H7 (cell line): ENCODE measurements at regions not wholly inside any gene's neighbourhood (a gene's known extent, or its start where the extent isn't known, plus 50 kb on each side); places are given as distances from the start of the nearest gene placed in this dataset.
"Not testable (repeated sequence)": the region's sequence is repeated elsewhere in the genome, so short reads cannot be mapped to it uniquely, and the experiment has no call there.

Experiments
- DNase-seq: peaks from one replicate; pipeline ENCODE4 v3.0.0; 2012
- H3K27me3 ChIP-seq: 2 replicates; pipeline ENCODE4 v1.6.0; 2011; ENCODE audit warnings: mild to moderate bottlenecking, low read length; ENCODE audit not compliant: control insufficient read depth, insufficient read depth
- H3K36me3 ChIP-seq: replicated peaks from 2 replicates; pipeline ENCODE4 v1.5.1; 2011; ENCODE audit warnings: low read length; ENCODE audit not compliant: control insufficient read depth, insufficient read depth
- H3K4me3 ChIP-seq: 2 replicates; pipeline ENCODE4 v1.5.1; 2011; ENCODE audit warnings: low read depth, mild to moderate bottlenecking, control low read depth, low read length, moderate library complexity; ENCODE audit not compliant: insufficient read depth

DNA sequence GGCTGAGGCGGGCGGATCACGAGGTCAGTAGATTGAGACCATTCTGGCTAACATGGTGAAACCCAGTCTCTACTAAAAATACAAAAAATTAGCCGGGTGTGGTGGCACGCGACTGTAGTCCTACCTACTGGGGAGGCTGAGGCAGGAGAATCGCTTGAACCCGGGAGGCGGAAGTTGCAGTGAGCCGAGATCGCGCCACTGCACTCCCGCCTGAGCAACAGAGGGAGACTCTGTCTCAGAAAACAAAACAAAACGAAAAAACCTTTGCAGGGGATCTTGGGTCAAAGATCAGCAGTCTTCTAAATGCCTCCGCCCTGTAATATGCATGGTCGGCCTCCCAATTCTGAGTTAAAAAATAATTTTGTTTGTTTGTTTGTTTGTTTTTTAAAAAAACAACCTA lies 340.9 kb upstream of the PRKCQ start:
- not testable (repeated sequence) for DNase-seq, H3K36me3 ChIP-seq

DNA sequence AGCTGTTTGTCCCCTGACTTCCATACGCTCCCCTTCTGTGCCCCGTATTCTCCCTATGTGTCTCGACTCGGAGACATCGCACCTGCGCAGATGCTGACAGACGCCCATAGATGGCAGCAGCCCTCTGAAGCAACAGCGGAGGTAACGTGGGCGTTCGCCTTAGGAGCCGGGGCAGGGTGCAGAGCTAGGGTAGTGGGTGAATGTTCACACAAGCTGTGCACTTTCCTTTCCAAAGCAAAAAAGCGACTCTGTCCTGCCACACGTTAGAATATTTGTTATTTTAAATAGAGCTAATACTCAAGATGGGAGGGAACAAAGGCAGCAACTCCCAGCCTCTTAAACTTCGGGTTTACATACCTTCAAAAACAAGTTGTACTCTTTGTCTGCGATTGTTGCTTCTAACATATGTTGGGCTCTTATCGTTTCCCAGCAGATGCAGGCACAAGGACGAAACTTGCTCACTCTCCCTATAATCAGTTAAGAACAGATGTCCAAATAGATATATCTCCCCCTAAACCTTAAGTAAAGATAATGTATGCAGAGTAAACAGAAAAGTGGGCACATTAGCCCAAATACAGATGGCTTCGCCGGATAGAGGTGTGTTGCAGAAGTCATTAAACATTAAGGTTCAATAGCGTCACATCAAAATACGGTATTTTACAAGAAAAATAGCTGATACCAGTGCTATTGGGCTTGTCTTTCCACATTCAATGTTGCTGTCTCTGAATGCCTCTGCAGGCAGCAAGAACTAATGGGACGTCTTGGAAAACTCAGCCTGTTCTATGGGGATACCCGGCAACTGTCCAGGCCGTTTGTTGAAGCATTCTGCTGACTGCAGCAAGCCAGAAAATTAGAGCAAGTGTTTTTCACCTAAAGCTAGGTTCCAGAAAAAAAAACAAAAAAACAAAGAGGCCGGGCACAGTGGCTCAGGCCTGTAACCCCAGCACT lies 340.3 kb upstream of the PRKCQ start:
- DNase-seq: peak; percentile 62
- Histone ChIP-seq H3K27me3 (no peaks in the 10 kb centered on the region), H3K36me3 (no peaks in the 10 kb centered on the region), H3K4me3 (no peak overlapping the region)

More for the DNA sequence above, 340.9 kb upstream of the PRKCQ start:
- H3K4me3 ChIP-seq, H3K27me3 ChIP-seq: not testable (repeated sequence)

DNA sequence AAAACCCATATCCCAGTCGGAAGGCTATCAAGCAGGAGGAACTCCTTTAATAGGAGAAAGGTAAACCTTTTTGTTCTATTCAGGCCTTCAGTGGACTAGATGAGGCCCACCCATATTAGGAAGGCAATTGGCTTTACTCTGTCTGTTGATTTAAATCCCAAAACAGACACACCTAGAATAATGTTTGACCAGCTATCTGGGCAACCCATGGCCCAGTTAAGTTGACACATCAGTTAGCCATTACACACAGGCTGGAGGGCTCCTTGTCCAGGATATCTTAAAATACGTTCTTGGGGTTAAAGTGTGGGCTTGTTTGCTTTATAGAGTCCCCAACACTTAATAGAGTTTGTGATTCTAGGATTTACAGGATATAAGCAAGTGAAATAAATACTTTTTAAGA lies 339.0 kb upstream of the PRKCQ start:
- no peaks in the 10 kb centered on the region for H3K27me3 ChIP-seq
- no peaks in the 10 kb centered on the region for H3K36me3 ChIP-seq
- no peak for DNase-seq
- no peak overlapping the region for H3K4me3 ChIP-seq

DNA sequence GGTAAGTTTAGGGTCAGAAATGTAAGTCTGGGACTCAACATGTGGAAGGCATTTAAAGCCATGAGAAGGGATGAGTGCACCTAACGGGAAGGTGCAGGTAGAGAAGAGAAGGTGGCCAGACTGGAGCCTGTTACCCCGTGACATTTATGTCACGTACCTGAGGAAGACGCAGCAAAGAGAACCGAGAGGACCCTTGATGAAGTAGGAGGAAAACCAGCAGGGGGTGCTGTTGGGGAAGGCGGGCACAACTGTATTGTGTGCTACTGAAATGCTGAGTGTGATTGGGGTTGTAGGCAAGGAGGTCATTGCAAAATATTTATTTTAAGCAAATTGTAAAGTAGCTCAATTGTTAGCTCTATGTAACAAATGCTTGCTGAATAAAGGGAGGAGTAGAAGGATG lies 338.2 kb upstream of the PRKCQ start:
- no peaks in the 10 kb centered on the region for H3K36me3 ChIP-seq
- no peaks in the 10 kb centered on the region for H3K27me3 ChIP-seq
- DNase-seq: peak; percentile 22
- H3K4me3 ChIP-seq: no peak overlapping the region

DNA sequence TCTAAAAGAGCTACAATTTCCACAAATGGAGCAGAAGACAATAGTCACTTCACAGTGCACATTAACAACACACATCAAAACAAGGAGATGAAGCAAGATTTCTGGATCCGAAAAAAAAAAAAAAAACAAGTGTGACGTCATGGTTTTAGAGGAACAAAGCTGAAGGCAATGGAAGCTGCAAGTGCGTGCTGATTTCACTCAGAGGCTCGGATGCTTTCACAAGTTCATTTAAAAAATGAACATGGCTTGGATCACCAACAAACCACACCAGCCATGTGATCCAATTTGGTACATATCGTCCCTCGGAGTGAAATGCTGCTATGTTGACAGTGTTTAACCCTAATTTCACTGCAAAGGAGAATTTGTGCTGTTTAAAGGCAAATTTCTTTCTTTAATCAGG lies 337.0 kb upstream of the PRKCQ start:
- DNase-seq: no peak
- Histone ChIP-seq H3K27me3 (no peaks in the 10 kb centered on the region), H3K4me3 (no peak overlapping the region), H3K36me3 (no peaks in the 10 kb centered on the region)

DNA sequence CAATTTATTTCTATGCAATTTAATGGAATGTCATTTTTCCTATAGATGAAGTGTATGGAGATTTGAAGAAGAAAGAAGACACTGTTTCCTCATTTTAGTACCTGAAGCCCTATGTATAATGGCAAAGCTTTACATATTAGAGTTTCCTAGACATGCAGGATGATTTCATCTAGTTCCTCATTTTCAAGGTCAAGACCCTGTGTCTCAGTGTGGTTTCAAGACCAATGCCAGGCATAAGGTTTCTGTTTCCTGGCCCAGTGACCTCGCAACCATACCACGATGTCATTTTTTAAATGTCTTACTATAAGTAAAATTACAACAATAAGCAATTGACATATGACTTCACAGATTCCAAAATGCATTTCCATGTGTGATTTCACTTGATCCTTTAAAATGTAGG lies 336.5 kb upstream of the PRKCQ start:
- no peak for DNase-seq
- no peaks in the 10 kb centered on the region for H3K36me3 ChIP-seq
- H3K27me3 ChIP-seq: no peaks in the 10 kb centered on the region
- no peak overlapping the region for H3K4me3 ChIP-seq

DNA sequence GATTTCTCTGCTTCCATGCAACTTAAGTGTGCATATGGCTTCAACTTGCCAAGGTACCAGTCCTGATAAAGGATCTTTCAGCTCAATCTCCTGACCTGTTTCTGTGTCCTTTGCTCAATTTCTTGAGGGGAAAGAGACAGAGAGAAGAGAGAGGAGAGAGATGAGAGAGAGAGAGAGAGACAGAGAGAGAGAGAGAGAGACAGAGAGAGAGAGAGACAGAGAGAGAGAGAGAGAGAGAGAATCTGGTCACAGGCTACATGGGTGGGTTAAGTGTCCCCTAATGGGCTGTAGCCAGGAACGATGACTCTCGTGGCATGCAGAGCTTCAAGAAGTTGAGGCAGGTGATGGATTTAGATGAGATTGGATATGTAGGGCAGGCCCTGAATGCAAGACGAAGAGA lies 335.2 kb upstream of the PRKCQ start:
- no peak for DNase-seq
- Histone ChIP-seq H3K27me3 (no peaks in the 10 kb centered on the region), H3K4me3 (no peak overlapping the region), H3K36me3 (no peaks in the 10 kb centered on the region)

DNA sequence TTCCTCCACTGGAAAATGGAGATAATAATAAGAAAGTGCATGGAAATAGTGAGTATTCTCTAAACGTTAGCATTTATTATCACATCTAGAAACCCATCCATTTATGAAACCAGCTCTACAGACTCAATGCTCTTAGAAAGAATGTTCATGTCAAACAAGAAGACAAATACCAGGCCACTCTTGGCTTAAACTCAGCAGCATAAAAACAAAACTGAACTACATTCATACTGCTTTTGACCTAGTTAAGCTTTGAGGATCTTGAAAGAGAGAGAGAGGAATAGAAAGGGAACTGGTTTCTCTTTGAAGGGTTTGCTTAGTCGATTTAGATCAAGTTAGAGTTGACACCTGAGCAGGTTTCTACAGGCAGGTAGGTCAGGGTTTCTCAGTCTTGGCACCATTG lies 332.9 kb upstream of the PRKCQ start:
- DNase-seq: no peak
- no peaks in the 10 kb centered on the region for H3K36me3 ChIP-seq
- H3K4me3 ChIP-seq: no peak overlapping the region
- no peaks in the 10 kb centered on the region for H3K27me3 ChIP-seq

DNA sequence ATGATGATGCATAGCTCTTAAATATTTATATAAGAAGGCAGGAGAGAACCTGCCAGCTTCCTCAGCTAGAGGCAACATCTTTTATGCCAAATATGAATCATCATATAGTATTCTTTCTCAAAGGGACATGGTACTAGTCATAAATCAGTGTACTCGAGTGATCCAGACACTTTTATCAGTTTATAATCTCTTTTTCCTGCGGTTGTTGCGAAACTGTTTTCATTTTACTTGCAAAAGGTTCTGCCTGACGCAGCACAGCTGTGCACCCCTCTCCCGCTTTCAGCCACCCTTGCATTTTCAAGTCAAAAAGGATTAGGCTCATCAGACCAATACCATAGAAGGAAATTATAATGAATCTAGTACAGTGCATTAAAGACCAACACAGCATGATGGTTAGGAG lies 332.3 kb upstream of the PRKCQ start:
- no peak overlapping the region for H3K4me3 ChIP-seq
- no peaks in the 10 kb centered on the region for H3K36me3 ChIP-seq
- no peak for DNase-seq
- no peaks in the 10 kb centered on the region for H3K27me3 ChIP-seq

DNA sequence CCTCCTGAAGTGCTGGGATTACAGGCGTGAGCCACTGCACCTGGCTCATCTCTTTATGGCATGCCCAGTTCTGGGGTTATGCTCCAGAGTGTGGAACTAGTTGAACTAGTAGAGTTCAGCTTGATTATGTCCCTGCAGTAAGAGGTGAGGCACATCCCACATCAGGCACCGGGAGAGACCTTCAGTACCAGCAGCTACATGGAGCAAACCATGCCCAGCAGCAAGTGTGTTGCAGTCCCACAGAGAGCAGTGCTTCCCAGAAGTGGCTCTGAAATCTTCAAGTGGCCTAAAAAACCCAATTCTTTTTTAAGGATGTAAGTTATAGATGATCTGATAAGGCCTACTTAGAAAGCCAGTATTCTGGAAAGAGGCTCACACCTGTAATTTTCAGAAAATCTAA lies 331.9 kb upstream of the PRKCQ start:
- DNase-seq: no peak
- H3K36me3 ChIP-seq: no peaks in the 10 kb centered on the region
- no peaks in the 10 kb centered on the region for H3K27me3 ChIP-seq
- no peak overlapping the region for H3K4me3 ChIP-seq

DNA sequence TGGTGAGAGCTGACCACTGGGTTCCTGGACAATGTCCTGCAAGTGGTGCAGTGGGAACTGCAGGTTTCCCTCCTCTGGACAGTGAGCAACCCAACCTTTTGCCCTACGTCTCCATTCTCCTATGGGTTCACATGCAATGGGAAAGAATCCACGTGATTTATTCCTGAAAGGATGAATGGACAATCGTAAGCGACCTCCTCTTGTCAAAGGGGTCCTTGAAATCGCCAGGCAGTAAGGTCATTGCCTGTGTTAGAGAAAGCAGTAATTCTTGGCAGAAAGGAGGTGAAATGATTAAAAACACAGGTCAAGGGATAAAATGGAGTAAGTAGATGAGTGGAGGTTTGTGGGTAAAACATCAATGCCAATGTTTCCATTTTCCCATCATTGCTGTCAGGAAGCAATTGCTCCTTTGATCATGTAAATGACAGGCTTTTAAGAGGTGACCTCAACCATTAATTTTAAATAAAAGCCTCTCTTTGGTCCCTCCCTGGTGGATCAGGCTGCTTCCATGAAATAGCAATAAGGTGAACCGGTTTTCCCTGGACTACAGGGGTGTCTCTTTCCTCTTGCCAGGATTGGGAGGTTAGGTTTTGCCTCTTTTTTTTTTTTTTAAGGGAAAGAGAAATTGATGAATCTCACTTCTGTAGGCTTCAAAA lies 330.0 kb upstream of the PRKCQ start:
- H3K36me3 ChIP-seq: no peaks in the 10 kb centered on the region
- no peak overlapping the region for H3K4me3 ChIP-seq
- no peak for DNase-seq
- H3K27me3 ChIP-seq: no peaks in the 10 kb centered on the region

DNA sequence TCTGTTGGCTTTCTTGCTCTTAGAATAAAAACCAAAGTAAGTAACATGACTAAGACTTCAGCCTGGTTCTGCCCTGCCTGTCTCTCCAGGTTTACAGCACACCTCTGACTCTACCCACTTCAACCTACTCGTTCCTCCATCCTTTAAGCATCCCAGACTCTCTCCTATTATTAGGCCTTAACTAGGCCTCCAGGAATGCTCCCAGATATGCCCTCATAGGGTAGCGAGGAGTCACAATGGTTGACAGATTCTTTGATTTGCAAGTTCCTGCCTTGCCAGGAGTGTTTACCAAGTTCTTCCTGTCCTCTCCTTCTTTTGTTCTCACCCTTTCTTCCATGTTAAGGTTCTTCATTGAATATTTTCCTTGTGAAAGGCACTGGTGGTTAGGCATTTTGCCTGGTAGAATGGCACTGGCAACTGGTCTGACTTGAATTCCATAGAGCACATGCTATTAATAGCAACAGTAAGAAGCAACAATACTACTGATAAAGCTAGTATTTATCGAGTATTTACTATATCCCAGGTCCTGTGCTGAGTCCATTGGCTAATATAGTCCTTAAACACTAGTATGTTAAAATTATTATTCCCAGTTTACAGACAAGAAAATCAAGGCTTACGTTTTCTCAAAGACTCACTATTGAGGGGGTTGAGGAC lies 327.9 kb upstream of the PRKCQ start:
- Histone ChIP-seq H3K27me3 (no peaks in the 10 kb centered on the region), H3K36me3 (no peaks in the 10 kb centered on the region)
- no peak for DNase-seq

DNA sequence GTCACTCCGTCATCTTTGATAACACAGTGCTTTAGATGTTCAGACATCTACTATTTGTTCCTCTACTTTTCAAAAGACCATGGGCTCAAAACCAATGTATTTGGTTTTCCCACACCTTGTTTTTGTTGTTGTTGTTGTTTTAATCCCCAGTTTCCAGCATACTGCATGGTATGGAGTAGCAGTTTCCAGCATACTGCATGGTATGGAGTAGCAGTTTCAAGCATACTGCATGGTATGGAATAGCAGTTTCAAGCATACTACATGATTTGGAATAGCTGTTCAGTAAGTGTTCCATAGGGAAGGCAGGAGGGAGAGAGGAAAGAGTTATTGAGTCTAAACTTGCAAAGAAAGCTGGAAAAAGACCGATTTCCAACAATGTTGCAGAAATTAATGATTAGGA lies 314.3 kb upstream of the PRKCQ start:
- H3K36me3 ChIP-seq: no peaks in the 10 kb centered on the region
- no peak overlapping the region for H3K4me3 ChIP-seq
- H3K27me3 ChIP-seq: no peaks in the 10 kb centered on the region
- no peak for DNase-seq

More for the DNA sequence above, 327.9 kb upstream of the PRKCQ start:
- H3K4me3 ChIP-seq: no peak overlapping the region

DNA sequence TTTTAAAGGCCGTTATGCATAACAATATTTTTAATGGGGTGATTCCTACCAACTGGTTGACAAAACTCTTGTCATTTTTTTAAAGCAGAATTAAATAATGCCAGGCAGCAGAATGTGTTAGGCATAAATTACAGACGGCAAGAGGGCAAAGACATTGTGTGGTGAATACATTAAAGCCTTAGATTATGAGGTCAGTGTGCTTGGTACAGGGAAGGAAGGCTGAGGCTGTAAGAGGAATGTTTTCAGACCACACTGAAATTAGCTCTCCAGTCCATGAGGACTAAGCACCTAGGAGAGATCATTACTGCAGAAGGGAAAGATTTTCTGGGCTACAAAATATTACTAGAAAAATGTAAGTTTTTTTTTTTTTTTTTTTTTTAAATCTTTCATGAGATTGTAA lies 312.8 kb upstream of the PRKCQ start:
- Histone ChIP-seq H3K4me3 (no peak overlapping the region), H3K27me3 (no peaks in the 10 kb centered on the region), H3K36me3 (no peaks in the 10 kb centered on the region)
- no peak for DNase-seq

DNA sequence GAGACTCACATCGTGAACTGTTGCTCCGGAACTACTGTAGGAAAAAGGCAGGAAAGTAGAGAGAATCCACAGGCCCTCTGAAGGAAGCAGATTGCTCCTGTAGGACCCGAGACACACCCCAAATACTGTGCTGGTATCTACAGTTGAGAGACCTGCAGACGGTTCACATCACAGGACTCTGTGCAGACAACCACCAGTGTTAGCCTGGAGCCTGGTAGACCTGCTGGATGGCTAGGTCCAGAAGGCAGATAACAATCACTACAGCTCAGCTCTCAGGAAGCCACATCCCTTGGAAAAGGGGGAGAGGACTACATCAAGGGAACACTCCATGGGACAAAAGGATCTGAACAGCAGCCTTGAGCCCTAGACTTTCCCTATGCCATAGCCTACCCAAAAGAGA lies 311.8 kb upstream of the PRKCQ start:
- Histone ChIP-seq H3K36me3 (no peaks in the 10 kb centered on the region), H3K27me3 (no peaks in the 10 kb centered on the region), H3K4me3 (no peak overlapping the region)
- no peak for DNase-seq
